ENCODE measurements at regions not wholly inside any gene's neighbourhood (a gene's known extent, or its start where the extent isn't known, plus 50 kb on each side); places are given as distances from the start of the nearest gene placed in this dataset.

GRCh38 chr5:128626536-128627090 is 88.6 kb upstream of the FBN2 start:
- TF ChIP-seq CTCF (IDR thresholded peaks at IDR 0.05; ENCODE audit: insufficient read depth, low read length) (no peak), REST (IDR thresholded peaks at IDR 0.05; ENCODE audit: insufficient replicate concordance, low read depth) (no peak), POLR2AphosphoS5 (IDR thresholded peaks at IDR 0.05; ENCODE audit: low read depth) (no peak)
